ENCODE measurements at regions not wholly inside any gene's neighbourhood (a gene's known extent, or its start where the extent isn't known, plus 50 kb on each side); places are given as distances from the start of the nearest gene placed in this dataset.

- TF ChIP-seq POLR2A (IDR thresholded peaks at IDR 0.05; ENCODE audit: low read depth, low read length), result no peak
- no peak for TF ChIP-seq CTCF (IDR thresholded peaks at IDR 0.05; ENCODE audit: extremely low read depth in 1 of 2, insufficient read depth in 1 of 2, low read depth in 1 of 2, low read length in 2 of 2)
- no peak for TF ChIP-seq FOS (IDR thresholded peaks at IDR 0.05; ENCODE audit: borderline replicate concordance, insufficient read depth, low read length)
- no peak for TF ChIP-seq POLR2AphosphoS5 (IDR thresholded peaks at IDR 0.05; ENCODE audit: insufficient read depth, low read depth, low read length)
These were observed 80.8 kb upstream of the PPP2R2B start for GRCh38 chr5:146959360-146959759.

Data from endothelial cell of umbilical vein (primary cell).